ENCODE measurements at regions not wholly inside any gene's neighbourhood (a gene's known extent, or its start where the extent isn't known, plus 50 kb on each side); places are given as distances from the start of the nearest gene placed in this dataset.

DNA sequence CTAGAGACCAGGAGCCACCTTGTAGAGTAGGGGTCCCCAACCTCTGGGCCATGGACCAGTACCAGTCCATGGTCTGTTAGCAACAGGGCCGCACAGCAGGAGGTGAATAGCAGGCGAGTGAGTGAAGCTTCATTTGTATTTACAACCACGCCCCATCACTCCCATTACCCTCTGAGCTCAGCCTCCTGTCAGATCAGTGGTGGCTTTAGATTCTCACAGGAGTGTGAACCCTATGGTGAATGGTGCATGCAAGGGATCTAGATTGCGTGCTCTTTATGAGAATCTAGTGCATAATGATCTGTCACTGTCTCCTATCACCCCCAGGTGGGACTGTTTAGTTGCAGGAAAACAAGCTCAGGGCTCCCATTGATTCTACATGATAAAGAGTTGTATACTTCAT, 303.6 kb downstream of the KCNRG start:
- TF ChIP-seq, protein P1, sequence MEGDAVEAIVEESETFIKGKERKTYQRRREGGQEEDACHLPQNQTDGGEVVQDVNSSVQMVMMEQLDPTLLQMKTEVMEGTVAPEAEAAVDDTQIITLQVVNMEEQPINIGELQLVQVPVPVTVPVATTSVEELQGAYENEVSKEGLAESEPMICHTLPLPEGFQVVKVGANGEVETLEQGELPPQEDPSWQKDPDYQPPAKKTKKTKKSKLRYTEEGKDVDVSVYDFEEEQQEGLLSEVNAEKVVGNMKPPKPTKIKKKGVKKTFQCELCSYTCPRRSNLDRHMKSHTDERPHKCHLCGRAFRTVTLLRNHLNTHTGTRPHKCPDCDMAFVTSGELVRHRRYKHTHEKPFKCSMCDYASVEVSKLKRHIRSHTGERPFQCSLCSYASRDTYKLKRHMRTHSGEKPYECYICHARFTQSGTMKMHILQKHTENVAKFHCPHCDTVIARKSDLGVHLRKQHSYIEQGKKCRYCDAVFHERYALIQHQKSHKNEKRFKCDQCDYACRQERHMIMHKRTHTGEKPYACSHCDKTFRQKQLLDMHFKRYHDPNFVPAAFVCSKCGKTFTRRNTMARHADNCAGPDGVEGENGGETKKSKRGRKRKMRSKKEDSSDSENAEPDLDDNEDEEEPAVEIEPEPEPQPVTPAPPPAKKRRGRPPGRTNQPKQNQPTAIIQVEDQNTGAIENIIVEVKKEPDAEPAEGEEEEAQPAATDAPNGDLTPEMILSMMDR (IDR thresholded peaks at IDR 0.05), result no peak
- TF ChIP-seq EZH2 (IDR thresholded peaks at IDR 0.05; ENCODE audit: borderline replicate concordance, insufficient read depth, low read depth, low read length, poor library complexity, severe bottlenecking), result no peak
